ENCODE measurements at regions not wholly inside any gene's neighbourhood (a gene's known extent, or its start where the extent isn't known, plus 50 kb on each side); places are given as distances from the start of the nearest gene placed in this dataset.

DNA sequence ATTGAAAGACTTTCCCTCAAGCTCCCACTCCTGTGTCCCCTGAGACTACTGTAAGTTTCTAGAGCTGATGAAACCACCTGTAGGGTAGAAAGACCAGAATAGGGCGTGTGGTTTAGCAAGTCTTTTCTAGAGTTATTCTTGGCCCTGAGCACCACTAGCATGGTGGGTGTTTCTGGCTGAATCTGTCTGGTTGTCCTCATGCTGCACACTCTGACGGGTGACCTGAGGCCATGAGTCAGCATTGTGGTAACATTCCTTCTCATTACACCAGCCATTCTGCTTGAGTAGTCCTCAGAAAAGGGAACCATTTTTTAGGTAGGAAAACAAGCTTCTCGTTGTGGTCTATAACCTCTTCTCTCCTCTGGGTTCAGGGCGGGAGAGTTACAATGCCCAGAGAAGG lies 250.3 kb downstream of the SNX13 start:
- DNase-seq: no peak
- intact Hi-C loops (cut with DNase I): no loop called here

DNA sequence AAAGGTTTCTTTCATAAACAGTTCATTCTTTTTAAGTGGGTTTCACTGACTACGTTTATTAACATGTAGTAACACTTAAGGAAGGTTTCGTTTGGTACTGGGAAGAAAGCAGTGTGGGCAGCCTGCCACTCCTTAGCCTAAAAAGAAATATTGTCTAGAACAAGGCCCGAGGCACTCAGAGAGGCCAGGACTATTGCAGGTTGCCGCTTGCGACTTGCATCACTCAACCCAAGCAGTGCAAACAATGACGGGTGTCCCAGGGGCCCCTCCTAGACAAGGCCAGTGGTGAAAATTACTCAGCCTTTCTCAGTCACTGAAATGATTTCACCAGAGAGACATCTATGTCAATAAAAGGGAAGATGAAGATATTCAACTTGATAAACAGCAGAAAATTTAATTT lies 243.9 kb downstream of the SNX13 start:
- intact Hi-C loops (cut with DNase I): no loop called here
- DNase-seq: peak in 22 of 42 donors; percentile 8 to 80 (median 30)

DNA sequence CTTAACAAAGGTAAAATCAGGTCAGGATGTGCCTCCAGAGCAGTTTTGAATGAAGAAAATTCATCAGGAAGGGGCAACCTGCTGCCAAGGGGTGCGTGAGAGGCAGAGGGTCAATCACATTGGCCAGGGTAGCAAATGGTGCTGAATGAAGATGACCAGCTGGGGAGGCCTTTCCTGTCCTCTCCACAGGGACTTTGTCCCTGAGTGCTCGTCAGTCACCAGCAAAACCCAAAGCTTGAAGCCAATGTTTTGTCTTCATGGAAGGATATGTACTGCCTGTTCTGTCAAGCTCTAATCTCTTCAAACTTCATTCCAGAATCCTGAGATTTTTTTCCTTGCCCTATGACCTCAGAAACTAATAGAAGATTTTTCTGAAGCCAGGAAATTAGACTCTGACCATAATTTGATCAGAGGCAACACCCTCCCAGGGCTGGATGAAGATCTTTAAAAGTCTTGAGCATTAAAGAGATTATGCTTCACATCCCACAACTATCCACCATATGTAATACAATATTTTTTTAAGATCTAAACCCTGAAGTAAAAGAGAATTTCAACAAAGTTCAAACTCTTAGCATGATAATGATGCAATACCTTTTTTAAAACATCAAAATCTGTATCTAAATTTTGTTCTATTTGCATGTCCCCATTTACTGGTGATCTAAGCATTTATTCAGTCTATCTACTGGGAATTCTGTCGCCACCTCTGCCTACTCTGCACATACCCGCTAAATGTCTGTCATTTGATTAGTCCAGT lies 243.0 kb downstream of the SNX13 start:
- intact Hi-C loops (cut with DNase I): no loop called here
- DNase-seq: no peak

DNA sequence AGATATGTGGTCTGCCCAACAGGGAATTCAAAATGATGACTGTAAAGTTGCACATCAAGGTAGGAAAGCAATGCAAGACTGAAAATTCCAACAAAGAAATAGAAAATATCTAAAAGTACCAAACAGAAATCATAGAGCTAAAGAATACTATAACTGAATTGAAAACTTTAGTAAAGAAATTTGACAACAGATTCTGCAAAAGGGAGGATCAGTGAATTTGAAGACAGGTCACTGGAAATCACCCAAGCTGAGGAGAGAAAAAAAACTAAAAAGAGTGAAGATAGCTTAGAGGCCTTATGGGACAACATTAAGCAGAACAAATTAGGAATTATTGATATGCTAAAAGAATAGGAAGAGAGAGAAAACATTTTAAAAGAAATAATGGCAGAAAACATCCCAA lies 240.6 kb downstream of the SNX13 start:
- intact Hi-C loops (cut with DNase I): no loop called here
- no peak for DNase-seq

DNA sequence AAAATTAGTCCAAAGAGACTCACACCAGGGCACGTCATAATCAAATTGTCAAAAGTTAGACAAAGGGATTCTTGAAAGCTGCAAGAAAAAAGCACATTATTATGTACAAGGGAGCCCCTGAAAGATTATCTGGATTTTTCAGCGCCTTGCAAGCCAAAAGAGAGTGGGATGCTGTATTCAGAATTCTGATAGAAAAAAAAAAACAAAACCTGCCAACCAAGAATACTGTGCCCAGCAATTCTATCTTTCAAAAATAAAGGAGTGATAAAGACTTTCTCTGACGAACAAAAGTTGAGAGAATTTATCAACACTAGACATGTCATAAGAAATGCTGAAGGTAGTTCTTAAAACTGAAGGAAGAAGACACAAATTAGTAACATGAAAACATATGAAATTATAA lies 240.2 kb downstream of the SNX13 start:
- DNase-seq: no peak
- intact Hi-C loops (cut with DNase I): no loop called here

DNA sequence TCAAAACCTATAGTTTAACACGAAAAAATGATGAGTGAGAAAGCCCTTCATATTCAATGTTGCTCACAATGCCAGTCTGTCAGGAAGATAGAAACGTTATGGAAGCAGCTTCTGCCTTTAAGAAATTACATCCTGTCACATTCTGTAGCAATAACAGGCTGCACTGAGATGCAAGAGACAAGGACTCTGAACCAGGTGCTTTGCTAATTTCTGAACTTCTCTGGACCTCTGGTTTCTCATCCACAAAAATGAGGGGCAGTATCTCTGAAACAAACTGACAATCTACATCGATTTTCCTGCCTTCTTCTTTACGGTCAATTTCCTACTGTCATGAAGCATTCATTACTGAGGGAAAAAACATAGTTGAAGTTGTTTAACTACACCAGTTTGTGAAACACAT lies 234.0 kb downstream of the SNX13 start:
- intact Hi-C loops (cut with DNase I): no loop called here

DNA sequence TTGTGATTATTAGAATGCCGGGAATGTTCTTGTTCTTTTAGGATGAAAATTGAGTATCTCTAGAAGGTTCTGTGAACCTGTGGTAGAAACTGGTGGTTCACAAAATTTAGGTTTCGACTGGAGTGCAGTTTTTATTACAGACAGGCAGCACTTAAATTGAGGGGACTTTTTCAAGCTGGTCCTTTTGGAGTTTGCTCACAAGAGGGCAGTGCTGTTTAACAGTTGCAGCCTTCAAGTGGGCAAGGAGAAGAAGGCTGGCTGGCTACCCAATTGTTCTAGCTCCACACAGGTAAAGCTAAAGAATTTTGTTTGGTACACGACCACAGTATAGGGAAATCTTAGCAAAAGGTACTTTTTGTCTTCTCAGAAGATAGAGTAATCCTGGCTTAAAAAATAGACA lies 233.6 kb downstream of the SNX13 start:
- DNase-seq: peak in 34 of 42 donors; percentile 6 to 79 (median 44)
- intact Hi-C loops (cut with DNase I): no loop called here

More for the DNA sequence above, 234.0 kb downstream of the SNX13 start:
- no peak for DNase-seq

DNA sequence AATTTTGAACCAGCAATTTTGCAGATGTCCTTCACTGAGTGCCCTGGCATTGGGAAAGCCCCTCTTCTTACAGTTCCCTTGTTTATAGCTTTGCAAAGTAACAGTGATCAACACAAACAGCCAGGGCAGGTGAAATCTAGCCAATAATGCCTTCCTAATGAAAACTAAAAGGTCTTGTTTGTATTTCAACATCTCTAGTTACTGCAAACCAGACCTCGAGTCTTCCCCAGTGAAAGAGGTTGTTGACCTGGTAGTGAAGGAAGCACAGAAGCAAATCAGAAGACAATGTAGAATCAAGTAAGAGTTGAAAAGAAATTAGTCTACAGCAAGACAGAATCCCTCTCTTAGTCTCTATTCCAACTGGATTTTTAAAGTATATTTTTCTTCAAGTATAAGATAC lies 231.2 kb downstream of the SNX13 start:
- intact Hi-C loops (cut with DNase I): no loop called here
- DNase-seq: no peak

DNA sequence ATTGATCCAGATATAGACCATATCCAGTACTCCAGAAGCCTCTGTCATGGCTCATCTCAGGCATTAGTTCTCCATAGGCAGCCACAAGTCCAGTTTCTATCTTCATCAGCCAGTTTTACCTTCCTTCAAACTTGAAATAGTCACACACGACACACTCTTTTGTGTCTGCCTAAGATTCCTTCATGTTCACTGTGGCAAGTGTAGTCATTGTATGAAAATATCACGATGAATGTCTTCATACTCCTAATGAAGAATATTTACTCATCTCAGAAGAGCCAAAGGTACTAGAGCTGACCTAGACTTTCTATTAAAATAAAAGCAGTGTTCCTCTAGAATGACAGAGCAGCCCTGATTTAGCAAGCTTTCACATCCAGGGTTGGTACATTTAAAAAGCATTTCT lies 230.7 kb downstream of the SNX13 start:
- intact Hi-C loops (cut with DNase I): no loop called here
- DNase-seq: no peak

DNA sequence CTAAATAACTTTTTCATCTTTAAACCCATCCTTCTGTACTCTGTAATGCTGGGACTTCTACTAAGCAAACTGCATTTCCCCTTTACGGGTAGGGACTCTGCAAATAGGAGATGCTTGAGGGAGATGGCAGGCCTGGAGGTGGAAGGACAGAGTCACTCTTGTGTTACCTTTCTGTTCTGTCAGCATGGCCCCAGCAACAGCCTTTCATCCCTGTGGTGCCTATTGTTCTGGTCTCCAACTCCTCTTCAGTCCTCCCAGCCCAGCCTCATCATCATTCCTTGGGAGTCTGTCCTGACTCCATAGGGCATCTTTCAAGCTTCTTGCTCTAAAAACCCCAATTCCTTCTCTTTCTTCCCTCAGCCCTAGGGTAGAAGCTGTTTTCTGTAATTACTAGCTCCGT lies 230.0 kb downstream of the SNX13 start:
- no peak for DNase-seq
- intact Hi-C loops (cut with DNase I): no loop called here

DNA sequence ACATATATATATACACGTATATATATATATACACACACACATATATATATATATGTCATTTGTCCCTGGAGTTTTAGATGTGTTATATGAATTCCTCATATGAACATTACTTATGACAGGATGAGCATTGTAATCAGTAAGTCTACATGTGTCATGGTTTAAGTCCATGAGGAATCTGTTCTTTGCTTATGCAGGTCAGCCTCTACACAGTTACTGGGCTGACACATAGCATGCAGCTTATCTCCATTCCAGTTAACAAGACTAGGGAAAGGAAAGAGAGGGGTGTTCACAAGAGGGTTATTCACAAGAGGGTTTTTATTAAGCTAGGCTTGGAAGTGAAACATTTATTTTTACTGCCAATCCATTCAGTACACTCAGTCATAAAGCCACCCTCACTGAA lies 226.7 kb downstream of the SNX13 start:
- no peak for DNase-seq
- intact Hi-C loops (cut with DNase I): no loop called here

DNA sequence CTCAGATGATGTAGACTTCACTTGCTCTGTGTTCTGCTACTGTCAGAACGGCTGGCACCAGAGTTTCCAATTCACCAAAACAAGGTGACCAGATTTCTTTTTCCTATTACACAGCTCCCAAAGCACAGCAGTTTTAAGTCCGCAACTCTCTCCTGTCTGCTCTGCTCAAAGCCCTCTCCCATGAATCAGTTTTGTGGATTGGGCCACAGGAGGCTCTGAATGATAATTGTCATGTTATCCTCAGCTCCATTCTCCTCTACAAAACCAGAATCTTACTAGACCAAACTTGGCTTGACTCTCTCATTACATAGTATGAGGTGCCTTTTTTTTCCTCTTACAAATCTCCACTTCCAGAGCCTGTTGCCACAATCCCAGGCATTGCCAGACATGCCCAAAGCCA lies 223.5 kb downstream of the SNX13 start:
- DNase-seq: no peak
- intact Hi-C loops (cut with DNase I): no loop called here

DNA sequence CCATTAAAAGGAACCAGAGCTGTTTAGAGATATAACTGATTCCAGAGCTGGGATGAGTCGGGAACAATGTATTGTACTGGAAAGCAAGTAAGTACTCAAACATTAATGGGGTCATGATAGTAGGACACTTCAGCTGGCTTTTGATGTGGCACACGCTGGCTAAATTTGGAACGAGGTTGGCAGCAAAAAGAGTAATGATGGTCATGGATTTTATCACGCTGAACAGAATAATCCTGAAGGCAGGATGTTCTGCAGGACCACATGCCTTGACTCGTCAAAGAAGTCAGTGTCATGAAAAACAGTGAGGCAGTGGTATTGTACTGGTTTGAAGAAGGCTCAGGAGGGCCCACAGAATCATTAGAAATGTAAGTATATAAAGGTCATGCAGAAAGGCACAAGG lies 220.3 kb downstream of the SNX13 start:
- intact Hi-C loops (cut with DNase I): no loop called here
- DNase-seq: no peak

DNA sequence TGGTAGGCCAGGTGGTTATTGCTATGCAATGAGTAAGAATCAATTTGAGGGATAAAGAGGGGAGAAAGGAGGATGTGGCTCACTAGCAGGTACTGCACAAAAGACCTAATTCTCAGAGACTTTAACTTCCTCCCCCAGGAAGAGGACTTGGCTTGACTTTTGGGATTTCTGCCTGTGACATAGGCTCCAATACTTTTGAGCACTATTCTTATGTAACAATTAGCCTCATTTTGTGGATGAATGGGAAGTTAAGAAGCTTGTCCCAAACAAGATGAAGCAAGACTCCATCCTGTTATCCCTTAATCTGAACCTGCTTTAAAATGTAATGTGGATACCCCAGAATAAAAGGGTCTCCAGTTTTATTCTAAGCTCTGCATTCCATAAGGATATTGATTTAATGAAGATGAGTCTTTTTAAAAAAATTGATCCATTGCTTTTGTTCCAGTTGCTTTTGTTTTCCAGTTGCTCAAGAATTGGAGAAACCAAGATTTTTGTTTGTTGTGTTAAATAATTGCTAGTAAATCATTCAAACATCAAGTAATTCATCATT lies 218.5 kb downstream of the SNX13 start:
- intact Hi-C loops (cut with DNase I): no loop called here

DNA sequence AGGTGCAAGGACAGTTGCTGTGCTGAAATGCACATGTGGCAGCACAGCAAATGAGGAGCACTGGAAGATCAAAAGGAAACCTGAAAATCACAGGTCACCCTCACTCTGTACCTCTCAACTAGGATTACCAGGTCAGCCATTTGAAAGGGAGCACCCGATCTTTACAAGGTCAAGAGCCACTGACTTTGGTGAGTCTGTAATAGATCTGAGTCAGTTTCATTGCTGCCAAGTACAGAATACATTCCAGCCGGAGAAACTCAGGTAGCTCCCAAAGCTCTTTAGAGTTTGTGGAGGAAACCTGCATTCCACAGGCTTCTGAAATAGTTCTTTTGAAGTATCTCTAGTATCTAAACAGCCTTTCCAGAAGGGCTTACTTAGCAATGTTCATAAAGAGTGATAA lies 217.5 kb downstream of the SNX13 start:
- DNase-seq: no peak
- intact Hi-C loops (cut with DNase I): no loop called here

More for the DNA sequence above, 218.5 kb downstream of the SNX13 start:
- no peak for DNase-seq

DNA sequence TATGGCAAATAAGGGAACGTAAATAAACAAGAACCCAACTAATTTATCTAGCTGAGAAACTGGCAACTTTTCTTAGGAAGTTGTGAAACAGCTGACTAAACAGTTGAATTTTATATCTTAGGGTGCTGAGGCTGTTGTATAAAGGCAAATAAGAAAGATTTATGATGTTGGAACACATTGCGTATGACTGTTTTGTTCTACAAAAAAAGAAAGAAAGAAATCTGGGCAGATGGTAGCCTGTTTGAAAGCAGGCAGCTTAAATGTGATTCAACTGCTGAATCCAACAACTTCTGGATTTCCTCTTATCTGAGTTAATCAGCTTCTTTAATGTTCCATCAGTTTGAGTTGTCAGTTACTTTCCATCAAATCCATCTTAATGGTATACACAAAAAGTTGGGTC lies 214.5 kb downstream of the SNX13 start:
- DNase-seq: no peak
- intact Hi-C loops (cut with DNase I): no loop called here

DNA sequence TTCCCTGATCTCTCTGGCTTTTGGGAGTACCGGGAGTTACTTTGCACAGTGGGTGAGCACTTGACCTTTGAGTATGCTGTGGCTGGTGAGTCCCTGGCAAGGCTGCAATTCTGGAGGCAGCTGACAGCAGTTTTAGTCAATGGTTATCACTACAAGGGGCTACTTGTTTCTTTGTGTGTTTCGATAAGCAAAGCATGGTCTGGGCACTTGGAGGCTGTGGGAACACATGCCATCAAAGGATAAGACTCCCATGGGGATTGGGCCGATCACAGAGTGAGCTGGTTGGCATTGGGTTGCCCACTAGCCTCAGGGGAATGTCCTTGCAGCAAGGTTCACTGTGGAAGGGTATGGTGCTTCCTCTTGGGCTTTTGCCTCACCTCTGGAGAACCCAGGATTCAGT lies 208.2 kb downstream of the SNX13 start:
- no peak for DNase-seq
- intact Hi-C loops (cut with DNase I): no loop called here

All from head of caudate nucleus (tissue), 42 donors.